COR-L47 (cell line): ENCODE measurements at regions not wholly inside any gene's neighbourhood (a gene's known extent, or its start where the extent isn't known, plus 50 kb on each side); places are given as distances from the start of the nearest gene placed in this dataset.
A peak's percentile ranks its signal among the peaks of the same experiment; 100 is the strongest.

Source experiments
- DNase-seq: peaks from one replicate; lab custom pipeline; 2025; lab: John Stamatoyannopoulos, UW

- DNase-seq = peak; percentile 94
Measured at GRCh38 chr1:163406772-163407171, 85.0 kb downstream of the NUF2 start.

GRCh38 chr1:163408262-163408661, 86.5 kb downstream of the NUF2 start:
- DNase-seq = no peak

GRCh38 chr1:163410073-163410999, 88.6 kb downstream of the NUF2 start:
- DNase-seq = peak; percentile 81

GRCh38 chr1:163412221-163412620, 90.5 kb downstream of the NUF2 start:
- no peak for DNase-seq

- DNase-seq = no peak
Measured at GRCh38 chr1:163414778-163415177, 93.0 kb downstream of the NUF2 start.

GRCh38 chr1:163421701-163422100, 99.9 kb downstream of the NUF2 start:
- DNase-seq = no peak

GRCh38 chr1:163422738-163423404, 101.1 kb downstream of the NUF2 start:
- no peak for DNase-seq

- DNase-seq = no peak
Measured at GRCh38 chr1:163426505-163427251, 104.9 kb downstream of the NUF2 start.

GRCh38 chr1:163427279-163427678, 105.5 kb downstream of the NUF2 start:
- no peak for DNase-seq

- DNase-seq = no peak
Measured at GRCh38 chr1:163436140-163436812, 114.5 kb downstream of the NUF2 start.

GRCh38 chr1:163439471-163439870, 117.7 kb downstream of the NUF2 start:
- no peak for DNase-seq

- no peak for DNase-seq
Measured at GRCh38 chr1:163440090-163440489, 118.3 kb downstream of the NUF2 start.

- DNase-seq = no peak
Measured at GRCh38 chr1:163442231-163442879, 120.6 kb downstream of the NUF2 start.

GRCh38 chr1:163442895-163443294, 121.1 kb downstream of the NUF2 start:
- no peak for DNase-seq

GRCh38 chr1:163443863-163444262, 122.1 kb downstream of the NUF2 start:
- no peak for DNase-seq

- DNase-seq = no peak
Measured at GRCh38 chr1:163444665-163445064, 122.9 kb downstream of the NUF2 start.

- no peak for DNase-seq
Measured at GRCh38 chr1:163450986-163451385, 129.2 kb downstream of the NUF2 start.

GRCh38 chr1:163459539-163459938, 137.8 kb downstream of the NUF2 start:
- no peak for DNase-seq

- DNase-seq = no peak
Measured at GRCh38 chr1:163467289-163467688, 145.5 kb downstream of the NUF2 start.

- peak; percentile 91 for DNase-seq
Measured at GRCh38 chr1:163471779-163472650, 150.3 kb downstream of the NUF2 start.
